GM19452 (cell line): ENCODE measurements at regions not wholly inside any gene's neighbourhood (a gene's known extent, or its start where the extent isn't known, plus 50 kb on each side); places are given as distances from the start of the nearest gene placed in this dataset.

ENCODE experiments used
- ATAC-seq: cut with Tn5 transposase; IDR thresholded peaks from one replicate; pipeline ENCODE4 v1.9.1; 2021; ENCODE audit not compliant: unreplicated experiment

DNA sequence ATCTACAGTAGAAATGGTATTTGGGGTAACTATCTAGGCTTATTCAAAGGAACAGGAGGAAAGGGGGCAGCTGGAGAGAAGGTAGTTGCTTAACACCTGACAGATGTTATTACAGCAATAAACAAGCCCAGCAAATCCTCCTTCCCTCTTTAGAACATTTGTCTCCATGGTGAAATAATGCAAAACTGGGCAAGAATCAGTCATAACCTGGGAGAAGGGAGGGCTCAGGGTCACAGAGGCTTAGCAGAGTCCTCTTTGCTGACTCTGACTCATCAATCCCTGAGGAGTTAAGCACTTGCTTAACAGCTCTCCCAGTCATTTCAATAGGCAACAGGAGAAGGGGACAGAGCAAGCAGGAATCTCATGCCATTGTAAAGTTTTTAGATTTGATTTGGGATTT lies 230.3 kb downstream of the IBTK start:
- ATAC-seq, result no peak

DNA sequence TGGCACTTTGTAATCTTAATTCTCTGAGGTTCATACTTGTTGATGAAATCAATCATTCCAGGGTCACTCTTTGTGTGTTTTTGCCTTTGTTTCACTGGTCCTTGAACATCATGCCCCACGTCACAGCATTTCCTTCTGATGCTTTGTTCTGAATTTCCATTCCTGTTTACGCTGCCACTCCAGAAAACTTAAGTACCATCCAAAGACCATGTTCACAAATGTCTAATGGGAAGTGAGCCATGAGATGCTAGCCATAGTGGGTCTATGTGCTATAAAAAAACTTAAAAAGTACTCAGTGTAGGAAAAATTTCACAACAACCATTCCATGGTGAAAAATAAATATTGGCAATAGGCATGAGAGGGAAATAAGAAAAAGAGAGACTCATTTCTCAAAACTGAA lies 232.0 kb downstream of the IBTK start:
- no peak for ATAC-seq

- no peak for ATAC-seq
Observed at GRCh38 chr6:82015043-82015442, 232.5 kb downstream of the IBTK start.

DNA sequence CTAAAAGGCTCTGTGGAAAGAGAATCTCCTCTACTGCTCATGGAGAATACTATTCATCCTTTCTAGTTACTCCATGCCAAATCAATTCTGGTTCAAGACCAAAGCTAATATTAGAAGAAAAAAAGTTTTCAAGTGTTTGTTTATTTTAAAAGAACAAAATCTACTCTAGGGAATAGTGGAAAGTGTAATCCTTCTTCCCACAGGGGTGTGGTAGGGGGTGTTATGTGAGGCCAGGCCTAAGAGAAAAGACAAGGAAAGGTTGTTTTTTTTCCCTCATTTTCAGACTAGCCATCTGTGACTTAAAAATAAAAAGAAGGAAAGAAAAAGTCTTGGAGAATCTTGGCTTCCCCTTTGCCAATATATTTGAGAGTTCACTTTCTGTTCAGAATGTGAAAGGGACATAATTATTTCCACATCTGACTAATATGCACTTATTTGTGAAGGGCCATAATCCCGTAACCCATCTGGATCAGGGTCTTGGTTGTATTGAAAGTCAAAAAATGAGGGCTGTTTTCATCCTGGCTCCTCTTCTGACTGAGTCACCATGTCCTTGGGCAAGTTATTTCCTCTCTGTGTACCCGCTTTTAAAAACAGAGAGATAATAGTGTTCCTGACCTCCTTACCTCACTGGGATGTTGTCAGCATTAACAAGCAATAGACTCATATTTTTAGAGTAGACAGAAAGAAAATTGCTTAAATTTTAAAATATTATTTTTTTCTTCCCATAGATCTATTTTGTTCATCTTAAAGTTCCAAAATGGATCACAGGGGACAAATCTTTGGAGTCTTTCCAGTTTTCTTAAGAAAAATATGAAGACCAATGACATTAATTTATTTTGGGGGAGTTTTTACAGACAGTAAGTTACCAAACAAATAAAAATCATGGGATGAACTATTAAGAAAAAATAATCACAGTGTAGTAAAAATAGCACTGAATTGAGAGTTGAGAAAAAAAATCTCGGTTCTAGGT lies 233.7 kb downstream of the IBTK start:
- no peak for ATAC-seq

GRCh38 chr6:82006027-82006738 lies 241.4 kb downstream of the IBTK start:
- ATAC-seq, result peak; percentile 59

- ATAC-seq, result no peak
Observed at GRCh38 chr6:82000551-82000950, 247.0 kb downstream of the IBTK start.

GRCh38 chr6:81999826-82000225 lies 247.3 kb upstream of the TENT5A start:
- ATAC-seq, result no peak

- no peak for ATAC-seq
Observed at GRCh38 chr6:81999270-81999669, 246.8 kb upstream of the TENT5A start.

- no peak for ATAC-seq
Observed at GRCh38 chr6:81998432-81998831, 246.0 kb upstream of the TENT5A start.

GRCh38 chr6:81997090-81997926 lies 244.8 kb upstream of the TENT5A start:
- peak; percentile 57 for ATAC-seq

DNA sequence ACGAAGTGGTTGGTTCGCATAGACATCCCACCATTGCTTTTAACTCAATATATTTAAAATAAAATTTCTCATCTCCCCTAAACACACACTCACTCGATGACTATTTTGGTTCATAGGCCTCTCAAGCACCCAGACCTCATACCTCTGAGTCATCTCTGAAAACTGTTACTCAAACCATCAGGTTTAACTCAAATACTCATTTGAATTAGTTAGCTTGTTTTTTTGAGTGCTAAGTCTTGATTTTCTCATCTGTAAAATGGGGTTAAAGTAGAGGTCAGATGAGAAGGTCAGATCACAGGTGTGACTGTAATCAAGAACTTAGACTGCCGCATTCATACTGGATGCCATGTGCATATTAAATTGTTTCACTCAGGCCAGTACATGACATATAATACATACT lies 243.9 kb upstream of the TENT5A start:
- peak; percentile 59 for ATAC-seq

DNA sequence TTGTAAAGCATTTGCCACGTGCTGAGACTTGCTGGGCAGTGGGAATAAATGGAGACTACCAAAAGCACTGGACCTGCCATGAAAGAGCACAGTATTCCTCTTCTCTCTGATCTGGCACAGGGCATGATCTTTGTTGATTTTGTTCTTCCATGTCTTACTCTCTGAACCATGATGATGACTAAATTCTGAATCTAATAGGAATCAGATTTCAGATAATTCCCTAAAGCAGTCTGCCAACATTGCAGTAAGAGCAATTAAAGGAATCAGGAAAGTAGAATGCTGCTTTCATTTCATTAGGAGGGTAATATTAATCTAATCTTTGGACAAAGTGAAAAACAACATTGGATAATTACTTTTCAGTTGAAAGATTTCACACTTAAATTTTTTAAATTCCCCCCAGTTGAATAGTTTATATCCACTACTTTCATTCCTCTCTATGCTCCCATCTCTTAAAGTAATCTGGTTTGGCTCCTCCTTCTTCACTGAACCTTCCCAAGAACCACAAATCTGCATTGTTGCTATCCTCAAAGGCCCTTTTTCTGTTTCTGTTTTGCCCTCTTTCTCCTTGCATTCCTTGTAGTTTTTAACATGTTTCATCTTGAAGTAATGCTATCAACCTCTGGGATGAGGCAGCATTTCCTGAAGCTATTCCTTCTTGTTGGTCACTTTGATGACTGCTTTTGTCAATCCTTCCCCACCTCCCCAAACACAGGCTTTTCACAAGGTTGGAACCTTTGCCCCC lies 243.2 kb upstream of the TENT5A start:
- ATAC-seq, result no peak

DNA sequence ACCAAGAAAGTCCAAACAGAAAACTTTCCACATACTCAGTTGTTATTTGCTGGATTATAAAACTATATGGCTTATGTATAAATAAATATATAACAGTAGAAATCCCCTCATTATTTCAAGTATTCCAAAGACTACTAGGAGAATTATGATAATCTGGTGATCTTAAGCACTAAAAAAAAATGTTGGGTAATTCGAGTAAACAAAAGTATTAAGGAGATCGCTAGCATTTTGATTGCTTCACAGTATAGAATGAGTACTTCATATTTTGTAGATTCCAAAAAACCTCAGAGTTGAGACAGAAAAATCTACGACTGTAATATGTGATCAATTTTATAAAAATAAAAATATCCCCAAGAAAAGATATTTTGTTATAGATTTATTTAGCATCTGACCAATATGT lies 236.4 kb upstream of the TENT5A start:
- no peak for ATAC-seq

GRCh38 chr6:81988446-81988845 lies 236.0 kb upstream of the TENT5A start:
- no peak for ATAC-seq

- ATAC-seq, result no peak
Observed at GRCh38 chr6:81987293-81987692, 234.8 kb upstream of the TENT5A start.

GRCh38 chr6:81985191-81985590 lies 232.7 kb upstream of the TENT5A start:
- ATAC-seq, result no peak

- ATAC-seq, result peak; percentile 61
Observed at GRCh38 chr6:81984599-81984998, 232.1 kb upstream of the TENT5A start.

DNA sequence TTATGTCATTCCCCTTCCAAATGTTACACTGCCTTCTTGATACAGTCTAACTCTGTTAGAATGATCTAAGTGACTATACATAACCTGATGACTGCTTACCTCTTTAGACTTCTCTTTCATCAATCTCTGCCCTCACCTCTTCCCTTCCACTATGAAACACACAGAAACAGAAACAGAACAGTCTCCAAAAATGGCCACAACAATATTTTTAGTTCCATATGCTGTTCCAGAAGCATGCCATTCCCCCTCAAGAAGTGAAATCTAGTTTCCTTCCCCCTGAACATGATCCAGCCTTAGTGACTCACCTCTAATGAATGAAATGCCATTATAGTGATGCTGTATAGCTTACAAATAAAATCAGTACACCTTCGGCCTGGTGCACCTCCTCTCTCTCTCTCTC lies 229.3 kb upstream of the TENT5A start:
- peak; percentile 49 for ATAC-seq

DNA sequence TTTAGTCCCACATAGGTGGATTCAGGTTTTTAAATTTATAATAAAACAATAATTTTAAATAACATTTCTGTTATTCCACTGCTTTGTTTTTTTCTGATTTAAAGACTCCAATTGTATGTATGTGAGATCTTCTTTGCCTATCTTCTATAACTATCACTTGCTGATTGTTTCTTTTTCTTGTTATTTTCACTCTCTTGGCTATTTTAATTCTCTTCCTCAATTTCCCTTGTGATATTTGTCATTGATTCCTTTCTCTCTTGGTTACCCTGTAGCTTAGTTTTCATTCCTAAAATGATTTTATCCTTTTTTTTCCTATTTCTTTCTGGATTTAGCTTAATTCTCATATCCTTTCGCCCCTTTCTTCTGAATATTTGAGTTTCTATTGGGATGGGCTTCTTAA lies 227.3 kb upstream of the TENT5A start:
- ATAC-seq, result no peak

DNA sequence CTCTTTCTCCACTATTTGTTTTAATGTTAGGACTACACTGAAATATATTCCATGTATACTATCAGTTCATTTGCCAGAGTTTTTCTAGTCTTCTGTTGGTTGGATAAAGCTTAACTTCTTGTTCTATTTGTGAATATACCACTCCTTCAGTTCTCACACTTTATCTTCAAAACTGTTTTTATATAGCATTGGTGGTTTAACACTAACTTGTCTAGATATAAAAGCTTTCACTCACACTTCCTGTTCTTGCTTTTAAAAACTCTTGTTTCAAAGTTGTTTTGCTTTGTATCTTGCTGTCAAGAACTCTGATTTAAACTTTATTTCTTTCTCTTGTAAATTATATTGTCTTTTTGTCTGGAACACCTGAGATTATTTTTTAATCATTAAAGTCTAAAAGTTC lies 226.8 kb upstream of the TENT5A start:
- ATAC-seq, result no peak

GRCh38 chr6:81978230-81978629 lies 225.7 kb upstream of the TENT5A start:
- ATAC-seq, result no peak
